ENCODE measurements at regions not wholly inside any gene's neighbourhood (a gene's known extent, or its start where the extent isn't known, plus 50 kb on each side); places are given as distances from the start of the nearest gene placed in this dataset.
"Not testable (repeated sequence)": the region's sequence is repeated elsewhere in the genome, so short reads cannot be mapped to it uniquely, and the experiment has no call there.

DNA sequence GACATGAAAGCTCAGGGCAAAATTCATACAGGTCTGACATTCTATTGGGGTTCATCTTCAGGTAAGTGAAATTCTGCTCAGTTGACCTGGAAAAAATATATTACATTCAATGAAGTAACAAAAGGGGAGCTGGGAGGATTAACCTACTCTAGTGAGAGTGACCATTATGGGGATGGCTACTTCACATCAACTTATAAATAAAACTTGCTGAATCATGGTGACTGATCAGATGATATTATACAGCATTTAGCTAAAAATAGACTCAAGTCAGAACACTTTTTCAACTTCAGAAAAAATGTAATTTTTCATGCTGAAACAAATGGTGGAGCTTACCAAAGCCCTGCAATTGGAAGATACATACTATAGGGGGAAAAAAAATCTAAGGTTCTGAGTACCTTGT, 800.2 kb downstream of the FSCB start:
- DNase-seq: no peak

DNA sequence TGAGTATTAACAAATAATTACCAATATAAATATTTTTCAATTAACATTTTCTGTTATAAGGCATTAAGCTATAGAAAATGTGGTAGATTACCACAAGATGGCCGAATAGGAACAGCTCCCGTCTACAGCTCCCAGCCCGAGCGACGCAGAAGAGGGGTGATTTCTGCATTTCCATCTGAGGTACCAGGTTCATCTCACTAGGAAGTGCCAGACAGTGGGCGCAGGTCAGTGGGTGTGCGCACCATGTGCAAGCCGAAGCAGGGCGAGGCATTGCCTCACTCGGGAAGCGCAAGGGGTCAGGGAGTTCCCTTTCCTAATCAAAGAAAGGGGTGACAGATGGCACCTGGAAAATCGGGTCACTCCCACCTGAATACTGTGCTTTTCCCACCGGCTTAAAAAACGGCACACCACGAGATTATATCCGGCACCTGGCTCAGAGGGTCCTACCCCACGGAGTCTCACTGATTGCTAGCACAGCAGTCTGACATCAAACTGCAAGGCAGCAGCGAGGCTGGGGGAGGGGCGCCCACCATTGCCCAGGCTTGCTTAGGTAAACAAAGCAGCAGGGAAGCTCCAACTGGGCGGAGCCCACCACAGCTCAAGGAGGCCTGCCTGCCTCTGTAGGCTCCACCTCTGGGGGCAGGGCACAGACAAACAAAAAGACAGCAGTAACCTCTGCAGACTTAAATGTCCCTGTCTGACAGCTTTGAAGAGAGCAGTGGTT, 808.4 kb downstream of the FSCB start:
- DNase-seq: not testable (repeated sequence)

- DNase-seq: no peak
These were observed 810.1 kb downstream of the FSCB start for GRCh38 chr14:43697003-43697402.

DNA sequence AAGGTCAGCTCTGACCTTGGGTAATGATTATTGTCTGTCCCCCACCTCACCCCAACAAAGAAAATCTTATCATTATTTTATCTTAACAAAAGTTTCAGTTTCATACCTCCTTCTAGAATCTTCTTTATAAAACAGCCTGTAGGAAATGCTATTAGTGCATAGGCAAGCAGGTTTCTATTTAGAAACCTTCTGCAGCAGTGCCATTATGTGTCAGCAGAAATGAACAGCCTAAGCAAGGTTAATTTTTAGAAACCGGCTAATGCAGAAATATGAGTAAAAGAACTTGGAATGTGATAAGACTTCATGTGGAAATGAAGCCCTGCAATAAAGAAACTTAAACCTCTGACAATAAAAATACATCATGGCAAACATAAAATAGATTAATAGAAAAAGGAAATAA, 814.4 kb downstream of the FSCB start:
- no peak for DNase-seq

DNA sequence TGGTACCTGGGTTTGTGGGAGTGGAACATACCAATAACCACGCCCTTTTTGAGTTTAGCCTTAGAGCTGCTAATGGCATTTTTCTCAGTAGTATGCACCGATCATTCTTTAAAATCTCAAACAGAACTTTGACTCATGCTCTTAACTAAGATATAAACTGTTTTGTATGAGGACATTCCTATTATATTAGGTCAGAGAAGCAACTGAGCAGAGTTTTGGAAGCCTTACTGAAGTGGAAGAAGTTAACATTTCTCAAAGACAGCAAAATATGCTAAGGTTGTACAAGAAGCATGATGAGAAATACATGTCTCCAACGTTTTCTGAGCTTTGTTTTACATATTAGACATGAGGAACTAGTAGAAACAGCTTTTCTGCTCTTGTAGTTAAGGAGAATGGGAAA, 819.2 kb downstream of the FSCB start:
- DNase-seq: no peak

GRCh38 chr14:43677581-43677980, 829.5 kb downstream of the FSCB start:
- DNase-seq: no peak

GRCh38 chr14:43674273-43674672, 832.8 kb downstream of the FSCB start:
- DNase-seq: no peak

- DNase-seq: no peak
These were observed 835.2 kb downstream of the FSCB start for GRCh38 chr14:43671716-43672485.

DNA sequence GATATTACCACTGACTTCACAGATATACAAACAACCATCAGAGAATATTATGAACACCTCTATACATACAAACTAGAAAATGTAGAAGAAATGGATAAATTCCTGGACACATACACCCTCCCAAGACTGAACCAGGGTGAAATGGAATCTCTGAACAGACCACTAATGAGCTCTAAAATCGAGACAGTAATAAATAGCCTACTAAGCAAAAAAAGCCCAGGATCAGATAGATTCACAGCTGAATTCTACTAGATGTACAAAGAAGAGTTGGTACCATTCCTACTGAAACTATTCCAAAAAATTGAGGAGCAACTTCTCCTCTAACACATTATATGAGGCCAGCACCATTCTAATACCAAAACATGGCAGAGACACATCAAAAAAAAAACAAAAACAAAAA, 837.7 kb downstream of the FSCB start:
- DNase-seq: no peak

DNA sequence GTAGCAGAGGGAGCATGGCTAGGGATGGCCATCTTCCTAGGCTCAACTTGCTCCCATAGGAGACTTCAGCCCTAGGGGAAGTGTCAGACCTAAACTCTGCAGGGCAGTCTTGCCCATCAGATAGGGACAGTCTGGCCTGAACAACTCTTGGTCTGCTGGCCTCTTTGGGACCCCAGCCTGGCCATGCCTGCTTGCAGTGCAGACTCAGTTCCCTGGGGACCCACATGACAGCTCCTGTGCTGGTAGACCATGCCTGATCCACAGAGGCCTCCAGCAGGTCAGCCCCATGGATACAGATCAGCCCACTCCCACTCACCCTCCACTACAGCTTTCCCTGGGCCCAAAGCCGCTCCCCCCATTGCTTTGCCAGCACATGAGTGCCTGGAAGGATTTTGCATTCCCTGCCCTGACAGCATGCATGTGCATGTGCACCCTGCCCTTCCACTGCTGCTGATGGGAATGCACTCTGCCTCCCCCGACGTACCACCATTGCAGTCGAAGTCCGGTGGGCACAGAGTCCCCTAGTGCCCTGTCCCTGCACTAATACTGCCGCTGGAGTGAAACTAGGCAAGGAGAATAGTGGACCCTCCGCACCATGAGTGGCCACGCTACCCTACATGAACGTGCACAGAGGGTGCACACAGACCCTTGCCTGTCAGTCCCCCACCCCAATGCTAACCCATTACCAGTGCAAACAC, 841.4 kb downstream of the FSCB start:
- no peak for DNase-seq

- DNase-seq: not testable (repeated sequence)
These were observed 851.9 kb downstream of the FSCB start for GRCh38 chr14:43655194-43655593.

DNA sequence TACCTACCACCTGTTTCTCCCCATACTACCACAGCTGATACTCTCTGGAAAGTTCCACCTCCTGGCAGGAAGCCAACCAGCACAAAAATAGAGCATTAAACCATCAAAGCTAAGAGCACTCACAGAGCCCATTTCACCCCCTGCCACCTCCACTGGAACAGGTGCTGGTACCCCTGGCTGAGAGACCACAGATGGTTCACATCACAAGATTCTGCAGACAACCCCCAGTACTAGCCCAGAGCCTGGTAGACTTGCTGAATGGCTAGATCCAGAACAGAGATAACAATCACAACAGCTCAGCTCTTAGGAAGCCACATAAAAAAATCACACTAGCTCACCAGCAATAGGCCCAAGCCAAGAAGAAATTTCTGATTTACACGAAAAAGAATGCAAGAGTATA, 855.2 kb downstream of the FSCB start:
- DNase-seq: no peak

DNA sequence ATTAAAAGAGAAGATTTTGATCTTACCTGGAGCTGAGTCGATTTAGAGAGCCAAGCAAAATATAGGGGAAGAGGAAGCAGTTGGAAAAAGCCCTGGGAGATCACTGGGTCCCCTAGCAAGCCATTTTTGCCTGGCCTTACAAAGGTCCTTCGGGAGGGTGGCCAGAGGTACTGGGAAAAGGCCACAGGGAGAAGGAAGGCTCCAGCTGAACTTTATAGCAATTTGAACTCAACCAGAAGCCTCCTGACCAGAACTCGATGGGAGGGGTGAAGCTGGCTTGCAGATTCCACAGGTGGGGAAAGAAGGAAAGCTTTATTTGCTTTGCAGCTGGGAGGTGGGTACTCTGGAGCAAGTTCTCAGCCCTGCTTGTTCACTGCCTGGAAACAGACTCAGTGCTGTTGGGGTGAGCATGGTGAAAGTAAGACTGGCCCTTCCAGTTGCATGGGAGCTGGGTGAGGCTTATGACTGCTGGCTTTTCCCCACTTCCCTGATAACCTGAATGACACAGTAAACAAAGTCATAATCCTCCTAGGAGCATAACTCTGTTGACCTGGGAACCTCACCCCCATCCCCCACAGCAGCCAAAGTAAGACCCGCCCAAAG, 855.8 kb downstream of the FSCB start:
- peak in 1 of 56 donors; percentile 5 for DNase-seq

- no peak for DNase-seq
These were observed 857.6 kb downstream of the FSCB start for GRCh38 chr14:43649508-43649907.

DNA sequence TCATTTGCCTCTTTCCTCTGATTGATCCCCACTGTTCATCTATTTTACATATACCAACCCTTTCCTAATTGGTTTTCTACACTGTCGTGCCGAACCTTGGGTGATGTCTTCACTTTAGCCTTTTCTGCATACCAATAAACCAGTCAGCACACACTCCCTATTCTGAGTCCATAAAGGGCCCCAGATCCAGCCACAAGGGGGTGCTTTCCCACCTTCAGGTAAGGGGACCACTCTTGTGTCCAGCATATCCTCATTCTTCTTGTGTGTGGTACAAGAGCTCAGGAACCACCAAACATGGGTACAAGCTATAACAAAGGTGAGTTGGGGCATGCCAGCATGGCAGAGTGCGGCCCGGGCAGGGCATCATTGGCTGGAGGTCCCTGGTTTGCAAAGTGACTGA, 859.8 kb downstream of the FSCB start:
- DNase-seq: no peak

DNA sequence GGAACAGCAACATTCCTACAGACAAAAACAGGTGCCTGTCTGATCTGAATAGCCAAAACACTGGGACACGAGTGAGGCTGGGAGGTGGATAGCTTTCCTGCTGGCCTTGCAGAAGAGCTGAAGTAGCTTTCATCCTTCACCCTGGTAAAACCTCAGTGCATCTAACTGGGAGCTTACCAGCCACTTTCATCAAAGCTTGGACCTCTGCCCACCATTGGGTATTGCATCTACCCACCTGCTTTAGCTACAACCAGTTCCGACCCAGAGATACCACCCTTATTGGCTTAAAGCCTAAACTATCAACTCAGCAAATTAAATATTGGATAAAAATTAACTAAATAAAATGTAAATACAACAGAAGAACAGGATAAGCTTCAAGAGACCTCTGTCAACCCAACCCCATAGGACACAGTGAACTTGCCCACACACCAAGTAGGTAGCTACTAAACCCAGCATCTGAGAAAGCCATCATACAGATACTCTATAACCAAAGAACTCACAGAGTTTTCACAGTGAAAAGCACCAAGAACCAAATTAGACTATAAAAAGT, 866.3 kb downstream of the FSCB start:
- DNase-seq: no peak

GRCh38 chr14:43625294-43625693, 881.8 kb downstream of the FSCB start:
- DNase-seq: no peak

DNA sequence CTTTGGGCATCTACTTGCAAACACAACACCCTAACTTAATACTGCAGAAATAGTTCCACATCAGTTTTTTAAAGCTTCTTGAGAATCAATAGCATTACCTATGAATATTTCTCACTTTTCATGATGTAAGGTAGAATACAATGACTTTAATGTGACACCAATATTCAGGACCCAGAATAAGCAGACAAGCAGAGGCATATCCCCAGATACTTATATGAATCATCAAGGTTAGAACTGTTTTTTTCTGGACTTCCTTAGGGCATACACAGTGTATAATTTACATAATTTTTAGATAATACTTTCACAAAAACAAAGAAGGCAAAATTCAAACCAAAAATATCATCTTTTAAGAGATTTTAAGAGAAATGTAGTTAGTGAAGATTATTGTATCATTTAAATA, 885.8 kb downstream of the FSCB start:
- DNase-seq: no peak

GRCh38 chr14:43595096-43595772, 911.8 kb downstream of the FSCB start:
- DNase-seq: no peak

DNA sequence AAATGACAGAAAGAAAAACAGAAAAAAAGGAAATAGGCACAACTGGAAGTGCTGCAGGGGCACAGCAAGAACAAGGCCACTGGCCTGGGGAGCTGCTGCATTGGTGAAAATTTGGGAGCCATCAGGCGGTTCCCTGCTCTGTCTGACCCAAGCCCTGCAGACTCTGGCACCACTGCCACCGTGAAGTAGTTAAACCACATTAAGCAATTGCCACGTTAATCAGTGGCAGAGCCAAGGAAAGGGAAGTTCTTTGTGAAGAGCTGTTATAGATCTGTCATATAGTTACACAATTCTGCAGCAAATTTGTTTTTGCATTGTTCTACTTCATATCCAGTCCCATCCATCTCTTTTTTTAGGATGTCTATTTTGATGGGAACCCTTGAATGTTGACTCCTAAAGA, 915.3 kb downstream of the FSCB start:
- no peak for DNase-seq

DNA sequence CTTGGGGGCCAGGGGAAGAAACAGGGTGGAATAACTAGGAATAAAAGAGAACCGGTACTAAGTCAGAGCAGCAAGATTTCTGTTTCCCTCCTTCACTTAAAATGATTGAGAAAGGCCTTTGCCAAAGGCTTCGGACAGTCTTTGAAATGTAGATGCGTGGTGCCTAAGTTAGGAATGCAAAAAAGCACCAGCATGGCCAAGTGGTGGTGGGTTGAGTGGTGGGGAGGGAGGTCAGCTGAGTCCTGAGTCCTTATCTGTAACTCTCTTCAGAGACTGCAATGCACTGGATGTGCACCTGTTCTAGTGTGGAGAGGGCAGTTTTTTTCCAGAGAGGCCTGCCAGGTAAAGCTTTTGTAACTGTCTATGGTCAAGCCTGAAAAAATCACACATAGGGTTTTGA, 919.9 kb downstream of the FSCB start:
- DNase-seq: no peak

Measured in amygdala (tissue), 56 donors.